B cell (primary cell): ENCODE measurements at regions not wholly inside any gene's neighbourhood (a gene's known extent, or its start where the extent isn't known, plus 50 kb on each side); places are given as distances from the start of the nearest gene placed in this dataset.

Experiments
- CTCF ChIP-seq: fragments of 200-600 bp; IDR thresholded peaks from one replicate; pipeline ENCODE4 v1.8.0; 2022; ENCODE audit warnings: antibody characterized with exemption, mild to moderate bottlenecking
- EZH2 ChIP-seq: IDR thresholded peaks from 2 replicates; pipeline ENCODE4 v1.6.1; 2012; ENCODE audit warnings: borderline replicate concordance, low read depth, mild to moderate bottlenecking, moderate library complexity, low read length; ENCODE audit not compliant: insufficient read depth, poor library complexity, severe bottlenecking

GRCh38 chr15:61712129-61712759 is 348.0 kb downstream of the VPS13C start:
- TF ChIP-seq CTCF (no peak), EZH2 (no peak)
